ENCODE measurements at regions not wholly inside any gene's neighbourhood (a gene's known extent, or its start where the extent isn't known, plus 50 kb on each side); places are given as distances from the start of the nearest gene placed in this dataset.

DNA sequence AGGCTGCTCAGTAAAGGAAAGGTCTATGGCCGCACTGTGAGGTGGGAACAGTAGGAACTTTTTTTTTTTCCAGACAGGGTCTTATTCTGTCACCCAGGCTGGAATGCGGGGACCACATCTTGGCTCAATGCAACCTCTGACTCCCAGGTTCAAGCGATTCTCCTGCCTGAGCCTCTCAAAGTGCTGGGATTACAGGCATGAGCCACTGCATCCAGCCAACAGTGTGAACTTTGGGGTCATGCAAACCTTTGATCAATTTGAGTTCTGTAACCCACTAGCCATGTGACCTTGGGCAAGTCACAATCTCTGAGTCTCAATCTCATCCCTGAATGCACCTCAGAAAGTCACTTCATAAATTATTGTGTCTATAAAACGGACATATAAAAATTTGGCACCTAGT, 286.8 kb upstream of the CTNNB1 start:
- TF ChIP-seq FOXK2 (IDR thresholded peaks at IDR 0.05), result no peak
- no peak for TF ChIP-seq SUZ12 (IDR thresholded peaks at IDR 0.05)
- TF ChIP-seq BHLHE40 (IDR thresholded peaks at IDR 0.05; ENCODE audit: borderline replicate concordance), result no peak
- no peak for TF ChIP-seq SP1 (IDR thresholded peaks at IDR 0.05)
- TF ChIP-seq PKNOX1 (IDR thresholded peaks at IDR 0.05), result no peak
- TF ChIP-seq TARDBP (IDR thresholded peaks at IDR 0.05), result no peak
- no peak for TF ChIP-seq CTBP1 (IDR thresholded peaks at IDR 0.05; ENCODE audit: borderline replicate concordance)
- TF ChIP-seq LEF1 (IDR thresholded peaks at IDR 0.05; ENCODE audit: borderline replicate concordance), result no peak
- no peak for TF ChIP-seq FOXA1 (IDR thresholded peaks at IDR 0.05)
